CD4-positive, alpha-beta T cell treated with Interferon alpha-2 for 1 hour (primary cell): ENCODE measurements at regions not wholly inside any gene's neighbourhood (a gene's known extent, or its start where the extent isn't known, plus 50 kb on each side); places are given as distances from the start of the nearest gene placed in this dataset.

Experiments used
- DNase-seq, 2 donors: peaks; one replicate each; pipeline ENCODE4 v3.0.0-alpha.2; 2020 to 2022

DNA sequence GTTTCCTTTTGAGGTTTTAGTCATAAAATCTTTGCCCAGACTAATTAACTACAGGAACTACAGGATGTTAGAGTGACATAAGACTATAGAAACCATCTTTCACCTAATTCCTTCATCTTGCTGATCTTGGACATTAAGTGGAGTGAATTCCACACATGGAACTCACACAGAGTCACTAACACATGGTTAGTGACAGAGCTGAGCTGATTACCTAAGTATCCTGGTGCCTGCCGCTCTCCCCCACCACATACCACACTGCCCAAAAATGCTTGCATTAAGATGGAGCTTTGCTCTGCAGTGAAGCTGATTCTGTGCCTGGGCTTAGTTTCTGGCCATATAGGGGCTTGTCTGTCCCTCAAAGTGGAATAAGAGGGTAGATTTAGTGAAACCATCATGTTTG, 332.9 kb upstream of the NT5C1B start:
- DNase-seq, result no peak

DNA sequence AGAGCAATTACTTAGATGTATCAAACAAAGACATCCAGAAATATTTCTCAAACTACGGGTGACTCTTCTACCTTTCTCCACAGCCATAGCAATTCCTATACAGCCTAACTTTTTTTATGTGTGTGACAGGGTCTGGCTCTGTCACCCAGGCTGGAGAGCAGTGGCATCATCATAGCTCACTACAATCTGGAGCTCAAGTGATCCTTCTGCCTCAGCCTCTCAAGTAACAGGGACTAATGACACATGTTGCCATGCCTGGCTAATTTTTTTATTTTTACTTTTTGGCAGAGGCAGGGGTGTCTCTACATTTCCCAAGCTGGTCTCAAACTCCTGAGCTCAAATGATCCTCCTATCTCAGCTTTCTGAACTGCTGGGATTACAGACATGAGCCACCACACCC, 328.9 kb upstream of the NT5C1B start:
- DNase-seq, result no peak

DNA sequence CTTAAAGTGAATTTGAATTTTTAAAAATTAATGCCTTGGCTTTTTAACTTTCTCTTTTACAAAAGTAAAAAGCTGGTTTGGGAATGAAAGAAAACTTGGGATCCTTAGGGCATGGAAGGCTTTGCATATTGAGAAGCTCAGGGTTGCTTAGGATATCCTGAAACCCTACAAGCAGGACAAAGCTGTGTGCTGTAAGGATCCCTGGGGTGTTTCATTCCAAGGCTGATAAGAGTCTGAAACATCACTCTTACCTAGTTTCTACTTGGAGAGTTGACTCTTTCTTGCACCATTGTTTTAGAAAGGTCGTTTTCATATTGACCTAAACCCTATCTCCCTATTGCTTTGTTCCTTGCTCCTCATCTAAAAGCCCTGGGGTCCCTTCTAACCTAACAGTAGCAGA, 325.9 kb upstream of the NT5C1B start:
- DNase-seq, result no peak

DNA sequence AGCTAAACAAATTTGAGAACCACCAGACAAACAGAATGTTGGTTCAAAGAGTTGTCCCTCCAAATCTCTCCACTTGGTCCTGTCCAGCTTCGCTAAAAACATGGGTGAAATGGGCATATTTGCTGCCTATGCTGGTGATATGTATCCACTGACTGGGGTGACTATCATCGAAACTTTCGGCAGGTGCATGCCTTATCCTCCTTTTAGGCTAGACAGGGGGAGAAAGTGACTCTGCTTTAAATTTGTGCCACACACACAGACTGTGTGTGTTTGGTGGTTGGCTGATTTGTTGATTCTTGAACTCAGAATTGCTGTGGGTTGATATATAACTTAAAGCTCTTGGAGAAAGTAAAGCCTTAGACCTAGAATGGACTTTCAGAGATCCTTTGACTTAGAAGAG, 324.1 kb upstream of the NT5C1B start:
- no peak for DNase-seq

DNA sequence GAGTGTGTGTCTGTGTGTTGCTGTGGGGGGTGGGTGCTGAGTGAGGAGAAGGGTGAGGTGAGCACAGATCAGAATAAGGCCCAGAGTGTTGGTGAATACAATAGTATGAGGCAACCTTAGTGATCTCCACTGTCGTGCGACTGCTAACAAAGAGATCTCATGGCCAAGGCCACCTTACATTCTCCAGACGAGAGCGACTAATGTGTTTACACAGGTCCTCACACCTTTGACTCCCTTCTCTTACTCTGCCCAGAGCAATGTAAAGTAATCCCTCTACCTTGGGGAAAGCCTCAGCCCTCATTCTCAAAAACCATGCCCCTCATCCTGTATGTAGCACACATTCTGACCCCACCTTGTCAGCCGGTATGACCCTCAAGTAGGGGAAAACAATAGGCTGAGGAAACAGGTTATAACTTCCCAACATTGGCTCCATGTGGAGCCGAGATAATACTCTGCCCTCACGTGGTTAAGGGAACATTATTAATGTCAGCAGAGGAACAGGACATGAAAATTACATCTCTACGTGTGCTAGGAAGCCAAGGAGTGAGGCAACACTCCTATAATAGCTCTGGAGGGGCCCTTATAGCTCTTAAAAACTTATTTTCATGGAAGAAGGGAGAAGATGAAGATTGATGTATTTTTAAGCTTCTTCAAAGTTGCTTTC, 323.0 kb upstream of the NT5C1B start:
- no peak for DNase-seq

DNA sequence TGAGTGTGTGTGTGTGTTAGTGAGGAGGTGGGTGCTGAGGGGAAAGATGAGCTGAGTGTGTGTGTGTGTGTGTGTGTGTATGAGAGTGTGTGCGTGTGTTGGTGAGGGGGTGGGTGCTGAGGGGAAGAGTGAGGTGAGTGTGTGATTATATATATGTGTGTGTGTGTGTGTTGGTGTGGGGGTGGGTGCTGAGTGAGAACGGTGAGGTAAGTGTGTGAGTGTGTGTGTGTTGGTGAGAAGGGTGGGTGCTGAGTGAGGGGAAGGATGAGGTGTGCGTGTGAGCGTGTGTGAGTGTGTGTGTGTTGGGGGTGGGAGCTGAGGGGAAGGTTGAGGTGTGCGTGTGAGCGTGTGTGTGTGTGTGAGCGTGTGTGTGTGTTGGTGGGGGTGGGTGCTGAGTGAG, 322.0 kb upstream of the NT5C1B start:
- no peak for DNase-seq

DNA sequence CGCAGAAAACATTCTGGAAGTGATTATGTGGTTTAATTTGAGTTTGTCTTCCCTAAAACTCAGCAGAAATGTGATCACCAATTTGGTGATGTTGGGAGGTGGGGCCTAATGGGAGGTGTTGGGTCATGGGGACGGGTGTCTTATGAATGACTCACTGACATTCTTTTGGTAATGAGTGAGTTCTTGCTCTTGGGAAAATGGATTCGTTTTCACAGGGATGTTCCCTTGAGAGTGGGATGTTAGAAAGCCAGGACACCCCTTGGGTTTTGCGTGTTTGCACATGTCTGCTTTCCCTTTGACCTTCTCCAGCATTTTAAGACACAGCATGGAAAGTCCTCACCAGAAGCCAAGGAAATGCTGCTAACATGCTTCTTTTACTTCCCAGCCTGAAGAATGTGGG, 321.5 kb upstream of the NT5C1B start:
- no peak for DNase-seq

DNA sequence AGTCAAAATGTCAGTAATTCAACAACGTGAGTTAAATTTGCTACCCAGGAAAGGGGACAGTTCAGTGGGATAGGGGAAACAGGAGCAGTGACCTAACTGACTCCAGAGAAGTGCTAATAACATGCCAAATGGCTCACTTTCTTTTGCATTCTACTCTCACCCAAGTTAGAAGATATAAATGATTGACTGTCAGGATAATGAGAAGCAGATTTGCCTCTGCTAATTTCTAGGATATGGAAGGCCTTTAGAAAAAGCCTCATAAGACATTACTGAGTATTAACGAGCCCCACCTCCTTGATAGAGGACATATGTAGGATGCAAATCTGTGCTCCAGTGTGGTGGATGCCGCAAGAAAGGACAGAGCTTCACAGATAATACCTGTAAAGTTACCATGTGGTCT, 318.6 kb upstream of the NT5C1B start:
- DNase-seq, result no peak

DNA sequence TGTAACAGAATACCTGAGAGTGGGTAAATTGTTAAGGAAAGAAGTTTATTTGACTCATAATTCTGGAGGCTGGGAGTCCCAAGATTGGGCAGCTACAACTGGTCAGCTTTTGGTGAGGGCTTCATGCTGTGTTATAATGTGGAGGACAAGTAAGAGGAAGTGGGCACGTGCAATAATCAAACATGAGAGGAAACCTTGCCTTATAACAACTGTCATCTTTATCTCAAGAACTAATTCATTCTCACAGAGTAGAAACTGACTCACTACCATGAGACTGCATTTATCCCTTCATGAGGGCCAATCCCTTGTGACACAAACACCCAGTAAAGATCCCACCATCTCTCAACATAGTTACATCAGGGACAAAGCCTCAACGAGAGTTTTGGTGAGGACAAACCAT, 318.1 kb upstream of the NT5C1B start:
- DNase-seq, result no peak

DNA sequence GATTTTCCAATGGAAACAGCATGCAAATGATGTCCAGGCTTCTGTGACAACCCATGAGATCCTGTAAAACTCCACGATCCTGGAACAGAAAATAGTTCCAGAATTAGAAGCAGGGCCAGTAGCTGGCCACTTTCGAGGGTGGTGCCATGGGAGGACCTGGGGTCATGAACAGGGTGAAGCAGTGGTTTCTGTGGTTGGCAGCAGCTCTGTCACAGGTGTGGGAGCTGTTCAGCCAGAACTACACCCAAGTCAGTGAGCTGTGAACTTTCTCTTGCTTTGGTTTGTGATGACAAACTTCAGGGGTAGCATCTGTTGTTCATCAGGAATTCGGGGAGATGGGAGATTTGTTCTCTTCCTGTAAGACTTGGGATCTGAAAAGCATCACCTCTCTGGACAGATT, 314.4 kb upstream of the NT5C1B start:
- no peak for DNase-seq

DNA sequence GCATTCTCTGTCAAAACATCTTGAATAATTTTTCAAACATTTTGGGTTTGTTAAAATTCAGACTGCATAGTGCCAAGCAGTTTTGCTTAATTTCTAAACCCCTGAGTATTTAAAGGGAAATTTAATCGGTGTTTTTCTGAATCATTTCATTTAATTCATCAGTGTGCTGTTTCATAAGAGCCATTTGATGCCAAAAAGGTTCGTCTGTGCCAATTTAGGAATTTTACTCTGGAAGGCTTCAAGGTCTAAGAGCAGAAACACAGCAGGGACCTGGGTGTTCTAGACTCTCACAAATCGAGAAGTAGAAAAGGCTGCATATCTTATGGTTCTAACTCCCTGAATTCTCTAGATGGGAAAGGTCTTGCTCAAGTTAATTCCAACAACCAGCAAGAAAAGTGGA, 311.9 kb upstream of the NT5C1B start:
- DNase-seq, result no peak

DNA sequence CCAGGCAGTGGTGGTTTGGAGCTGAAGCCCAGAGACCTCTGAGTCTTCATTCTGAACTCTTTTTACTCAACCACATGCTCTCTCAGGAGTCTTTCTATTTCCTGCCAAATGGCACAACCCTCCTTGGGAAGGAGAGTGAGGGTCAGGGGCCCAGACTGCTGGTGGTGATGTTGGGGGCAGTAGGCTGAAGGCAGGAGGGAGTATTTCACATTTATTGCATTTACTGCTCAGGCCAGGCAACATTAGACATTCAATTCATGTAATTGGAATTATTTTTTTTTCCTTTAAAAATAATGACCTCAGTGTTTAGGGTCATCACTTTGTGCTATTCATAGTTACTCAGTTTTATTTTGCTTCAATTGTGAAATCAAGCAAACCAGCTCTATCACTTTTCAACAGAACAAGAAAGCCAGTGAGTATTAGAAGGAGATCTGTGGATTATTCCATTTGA, 311.3 kb upstream of the NT5C1B start:
- DNase-seq, result no peak

DNA sequence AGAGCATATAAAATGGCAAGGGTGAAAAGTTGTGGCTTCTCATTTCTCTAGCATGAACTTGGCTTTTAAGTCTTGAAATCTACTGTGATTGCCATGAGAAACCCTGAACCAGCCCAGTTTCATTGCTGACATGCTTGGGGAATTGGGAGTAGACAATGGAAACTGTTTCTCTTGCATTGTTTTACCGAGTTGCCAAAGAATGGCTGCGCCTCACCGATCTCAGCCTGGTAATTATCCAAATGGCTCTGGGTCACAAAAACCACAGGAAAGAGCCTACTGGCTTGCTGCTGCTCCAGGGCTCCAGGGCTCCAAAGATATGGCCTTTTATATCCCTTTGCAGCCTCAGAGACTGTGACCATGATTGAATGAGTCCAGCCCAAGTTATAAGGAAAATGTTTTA, 310.4 kb upstream of the NT5C1B start:
- no peak for DNase-seq

DNA sequence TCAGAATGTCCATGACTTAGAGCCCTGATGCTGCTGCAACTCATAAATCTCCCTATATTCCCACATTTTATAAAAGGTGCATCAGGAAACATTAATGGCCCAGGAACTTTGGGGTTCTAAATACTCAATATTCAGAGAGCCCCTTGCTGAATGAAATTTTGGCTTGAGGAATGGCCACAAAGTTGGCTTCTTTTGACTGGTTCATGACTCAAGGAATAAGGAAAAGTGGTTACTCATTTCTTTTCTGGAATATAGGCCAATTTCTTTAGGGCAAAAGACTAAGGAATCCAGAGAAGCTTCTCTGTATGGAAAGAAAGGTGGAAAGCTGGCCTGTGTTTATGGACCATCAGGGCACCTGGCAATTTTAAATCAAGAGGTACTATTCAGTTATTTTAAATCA, 308.9 kb upstream of the NT5C1B start:
- DNase-seq, result no peak

DNA sequence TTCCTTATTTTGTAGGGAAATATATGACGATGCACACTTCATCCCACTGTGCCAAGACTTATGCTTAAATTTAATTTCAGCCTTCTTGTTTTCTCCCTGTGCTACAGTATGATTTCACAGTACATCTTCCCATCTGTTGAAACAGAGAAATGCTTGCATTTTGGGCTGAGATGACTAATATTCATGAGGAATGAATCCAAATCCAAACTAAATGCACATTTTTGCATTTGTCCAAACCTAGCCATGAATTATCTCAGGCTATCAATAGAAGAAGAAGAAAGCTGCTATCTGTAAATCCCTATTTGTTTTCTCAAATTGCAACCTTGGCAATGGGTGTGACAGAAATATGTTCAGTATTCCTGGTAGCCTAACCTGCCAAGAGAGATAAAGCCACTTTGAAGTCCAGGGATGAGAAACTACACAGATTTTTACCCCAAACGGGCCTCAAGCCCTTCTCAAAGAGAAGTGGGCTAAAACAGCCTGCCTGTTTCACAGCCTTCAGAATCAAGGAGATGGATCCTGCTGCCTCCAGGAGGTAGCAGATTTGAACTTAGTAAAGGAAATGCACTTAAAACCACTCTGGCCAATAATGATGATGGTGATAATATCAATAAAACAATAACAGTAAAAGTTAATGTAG, 306.9 kb upstream of the NT5C1B start:
- no peak for DNase-seq

DNA sequence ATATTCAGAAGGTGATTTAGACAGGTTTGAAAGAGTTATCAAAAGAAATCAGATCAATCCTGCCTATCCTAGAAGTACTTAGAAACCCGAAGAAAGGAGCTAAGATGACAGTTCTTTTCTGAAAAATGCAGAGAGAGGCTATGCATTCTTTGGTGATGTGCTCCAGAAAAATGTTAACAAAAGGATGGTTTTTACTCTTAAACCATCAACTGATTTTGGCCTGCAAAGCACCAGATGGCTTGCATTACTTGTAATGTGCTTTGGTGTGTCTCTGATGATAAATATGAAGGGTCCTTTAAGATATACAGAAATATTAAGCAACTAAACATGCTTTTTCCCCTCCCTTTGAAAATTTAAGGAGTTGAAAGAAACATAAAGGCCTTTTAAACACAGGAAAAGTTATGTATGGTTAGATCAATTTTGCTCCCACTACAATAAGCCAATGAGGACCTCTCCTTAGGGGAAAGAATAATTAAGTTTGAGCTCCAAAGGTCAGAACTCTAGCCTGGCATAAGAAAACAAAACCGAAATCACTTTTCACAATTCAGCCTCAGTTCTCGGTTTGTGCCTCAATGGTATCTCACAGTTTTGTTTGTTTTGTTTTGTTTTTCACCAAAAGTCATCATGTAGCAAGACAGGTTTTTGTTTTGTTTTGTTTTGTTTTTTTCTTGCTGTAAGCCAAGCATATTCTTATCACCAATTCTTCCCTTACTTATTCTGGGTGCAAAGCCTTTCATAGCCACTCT, 302.4 kb upstream of the NT5C1B start:
- DNase-seq, result no peak

DNA sequence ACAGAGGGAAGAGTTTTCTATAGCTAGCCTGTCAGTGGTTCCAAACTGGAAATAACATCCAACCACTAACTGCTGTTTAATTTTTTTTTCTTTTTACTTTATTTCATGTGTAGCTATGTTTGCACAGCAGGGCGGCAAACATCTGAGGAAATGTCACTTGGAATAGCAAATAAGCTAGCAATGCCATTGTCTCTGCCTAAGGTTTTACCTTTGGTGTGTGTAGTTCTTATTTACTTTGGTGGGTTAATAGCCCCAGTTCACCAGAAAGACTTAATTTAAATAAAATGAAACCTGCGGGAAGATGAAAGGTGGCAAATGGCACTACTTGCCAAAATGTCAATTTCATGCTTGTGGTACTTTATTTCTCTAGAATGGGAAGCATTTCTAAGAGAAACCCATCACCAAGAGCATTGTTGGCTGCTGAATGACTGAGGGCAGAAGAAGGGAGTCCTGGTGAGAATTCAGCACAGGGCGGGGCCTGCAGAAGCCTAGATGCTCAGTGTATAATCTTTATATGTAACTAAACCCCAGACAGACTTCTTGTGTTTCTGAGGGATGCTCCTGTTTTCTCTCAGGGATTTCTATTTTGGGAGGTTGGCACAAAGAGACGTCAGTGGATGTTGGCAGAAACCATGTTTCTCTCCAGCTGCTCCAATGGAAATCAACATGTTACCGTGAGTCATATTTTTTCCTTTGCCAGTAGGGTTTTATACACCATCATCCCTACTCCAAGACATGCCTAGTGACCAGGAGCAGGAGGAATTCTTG, 300.4 kb upstream of the NT5C1B start:
- no peak for DNase-seq

DNA sequence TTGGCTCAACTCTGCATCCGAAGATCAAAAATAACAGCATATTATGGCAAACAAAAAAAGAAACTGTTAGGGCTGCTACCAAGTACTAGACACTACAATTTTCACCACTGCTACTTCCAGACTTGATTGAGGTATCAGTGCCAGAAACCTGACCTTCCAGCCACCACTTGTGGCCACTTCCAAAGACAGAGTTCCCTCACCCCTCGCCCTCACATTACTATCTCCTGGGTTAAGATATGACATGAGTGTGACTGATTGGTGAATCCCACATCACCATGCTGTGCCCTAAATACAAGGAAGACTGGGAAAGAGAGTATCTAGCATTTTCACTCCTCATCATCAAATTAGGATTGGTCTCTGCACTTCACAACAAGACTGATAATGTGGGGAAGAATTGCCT, 296.1 kb upstream of the NT5C1B start:
- no peak for DNase-seq

DNA sequence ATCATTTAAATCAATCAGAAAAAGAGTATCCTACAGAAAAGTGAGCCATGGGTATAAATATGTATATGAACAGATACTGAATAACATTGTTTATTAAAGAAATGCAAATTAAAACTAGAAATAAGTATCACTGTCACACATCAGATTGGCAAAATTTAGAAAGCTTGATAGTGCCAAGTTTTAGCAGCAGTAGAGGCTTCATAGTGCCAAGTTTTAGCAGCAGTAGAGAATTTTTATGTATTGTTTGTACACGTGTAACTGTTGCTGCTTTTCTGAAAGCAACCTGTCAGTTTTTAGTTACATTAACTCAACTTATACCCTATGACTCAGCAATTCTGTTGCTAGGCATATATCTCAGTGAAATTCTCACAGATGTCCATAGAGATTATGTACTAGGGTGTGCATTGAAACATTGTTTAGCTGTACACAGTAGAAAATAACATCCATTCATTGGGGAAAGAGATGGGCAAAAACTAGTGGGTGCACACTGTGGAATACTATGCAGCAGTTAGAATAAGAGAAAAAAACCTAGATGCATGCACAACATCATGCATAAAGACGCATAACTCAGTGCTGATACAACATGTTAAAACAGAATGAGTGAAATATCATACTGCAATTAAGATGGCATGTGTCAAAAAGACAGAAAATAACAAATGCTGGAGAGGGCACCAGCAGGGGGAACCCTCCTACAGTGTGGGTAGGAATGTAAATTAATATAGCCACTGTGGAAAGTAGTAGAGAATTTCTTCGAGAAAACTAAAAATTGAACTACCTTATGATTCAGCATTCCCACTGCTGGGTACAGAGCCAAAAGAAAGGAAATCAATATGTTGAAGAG, 294.5 kb upstream of the NT5C1B start:
- DNase-seq, result no peak

DNA sequence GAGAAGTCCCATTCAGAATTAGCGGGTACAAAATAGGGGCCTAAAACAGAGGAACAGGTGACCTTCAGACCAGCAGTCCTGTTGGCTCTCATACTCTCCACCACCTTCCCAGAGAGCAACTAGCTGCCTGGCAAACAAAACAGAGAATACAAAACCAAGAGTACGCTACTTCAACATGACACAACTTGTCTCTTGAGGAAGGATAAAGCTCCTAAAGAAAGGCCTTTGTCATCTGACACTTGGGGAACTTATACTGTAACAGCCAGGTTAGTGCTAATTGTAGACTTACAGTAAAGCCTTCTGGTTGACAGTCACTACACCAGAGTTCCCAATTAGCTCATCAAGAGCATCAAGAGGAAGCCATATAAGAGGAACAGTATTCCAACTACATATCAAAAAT, 282.1 kb upstream of the NT5C1B start:
- no peak for DNase-seq

DNA sequence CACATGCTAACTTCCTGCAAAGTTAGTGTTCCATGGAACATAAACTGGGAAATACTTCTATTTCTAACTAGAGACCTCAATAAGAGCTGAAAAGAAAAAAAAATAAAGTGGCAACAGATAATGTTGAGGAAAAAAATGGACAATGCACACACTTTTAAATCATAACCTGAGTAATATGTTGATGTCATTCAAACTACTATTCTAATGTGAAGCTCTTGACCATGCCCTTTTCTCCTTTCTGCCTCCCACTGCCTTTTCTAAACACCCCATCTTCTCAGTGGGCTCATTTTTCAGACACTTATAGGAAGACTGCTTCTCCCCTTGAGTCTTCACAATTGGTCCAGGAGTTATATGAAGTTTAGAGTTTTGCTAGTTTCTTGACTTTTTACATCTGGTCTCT, 280.9 kb upstream of the NT5C1B start:
- no peak for DNase-seq

DNA sequence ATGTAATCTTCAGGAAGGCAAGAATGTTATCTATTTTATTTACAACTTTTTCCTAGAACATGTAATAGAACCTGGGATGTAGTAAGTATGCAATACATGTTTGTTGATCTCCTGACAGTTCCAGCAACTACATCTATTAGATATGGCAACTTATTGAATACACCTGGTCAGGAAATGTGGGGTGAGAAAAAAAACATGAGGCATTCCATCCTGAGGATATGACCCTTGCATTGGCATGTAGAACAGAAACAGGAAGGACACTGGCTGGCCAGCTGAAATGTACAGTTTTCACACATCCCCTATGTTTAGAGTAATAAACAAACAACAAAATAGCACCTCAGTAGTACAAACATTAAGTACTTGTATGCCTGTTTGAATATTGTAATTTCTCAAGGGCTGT, 272.6 kb upstream of the NT5C1B start:
- no peak for DNase-seq

DNA sequence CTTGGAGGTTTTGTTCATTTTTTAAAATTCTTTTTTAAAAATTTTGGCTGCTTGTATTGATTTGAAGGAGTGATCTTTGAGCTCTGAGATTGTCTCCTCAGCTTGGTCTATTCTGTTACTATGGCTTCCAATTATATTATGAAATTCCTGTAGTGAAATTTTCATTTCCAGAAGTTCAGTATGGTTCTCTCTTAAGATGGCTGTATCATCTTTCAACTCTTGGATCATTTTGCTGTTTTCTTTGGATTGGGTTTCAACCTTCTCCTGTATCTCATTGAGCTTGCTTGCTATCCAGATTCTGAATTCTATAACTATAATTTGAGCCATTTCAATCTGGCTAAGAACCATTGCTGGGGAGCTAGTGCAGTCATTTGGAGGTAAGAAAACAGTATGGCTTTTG, 270.8 kb upstream of the NT5C1B start:
- no peak for DNase-seq
